ENCODE measurements at regions not wholly inside any gene's neighbourhood (a gene's known extent, or its start where the extent isn't known, plus 50 kb on each side); places are given as distances from the start of the nearest gene placed in this dataset.

DNA sequence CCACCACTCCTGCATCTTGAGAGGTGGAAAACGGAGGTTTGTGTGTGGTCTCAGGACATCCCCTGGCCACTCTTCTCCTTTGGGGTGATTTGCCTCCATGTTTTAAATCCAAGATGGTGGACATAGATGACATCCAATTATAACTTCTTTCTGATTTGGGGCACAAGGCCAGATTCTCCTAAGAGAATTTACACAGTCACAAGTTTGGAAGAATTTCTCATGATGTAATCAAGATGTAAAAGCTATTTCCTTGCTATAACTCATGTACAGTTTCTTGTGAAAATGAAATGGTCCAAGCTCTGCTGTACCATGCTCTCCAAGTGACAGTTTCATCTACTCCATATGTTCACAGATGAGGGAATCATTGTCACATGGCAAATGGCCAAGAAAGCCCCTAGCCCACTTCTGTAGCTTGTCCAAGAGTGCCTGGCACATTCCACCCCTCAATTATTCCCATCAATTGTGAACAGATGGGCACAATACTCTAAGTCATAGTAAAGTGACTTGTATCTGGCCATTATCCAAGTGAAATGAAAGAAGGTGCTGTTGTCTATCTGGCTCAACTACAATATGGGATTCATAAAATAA is 134.6 kb upstream of the ROPN1 start:
- Histone ChIP-seq H3K4me3 (no peak overlapping the region), H3K36me3 (no peaks in the 10 kb centered on the region), H3K27ac (no peak overlapping the region), H3K4me1 (ENCODE audit: insufficient read depth) (peaks cover 1% of the 10 kb centered on the region), H3K27me3 (no peaks in the 10 kb centered on the region), H3K9me3 (no peaks in the 10 kb centered on the region)
- DNase-seq, result no peak
- intact Hi-C loops (cut with DNase I), result no loop called here
- TF ChIP-seq EP300 (IDR thresholded peaks at IDR 0.05) (no peak), POLR2A (IDR thresholded peaks at IDR 0.05) (no peak), CTCF (IDR thresholded peaks at IDR 0.05) (no peak)
- WGBS, 3 donors, result 97 to 98% (median 97%) methylated on average over 1 of the region's 1 CpG

- TF ChIP-seq CTCF (IDR thresholded peaks at IDR 0.05), result no peak
- no peak for TF ChIP-seq POLR2A (IDR thresholded peaks at IDR 0.05)
- no peak for TF ChIP-seq EP300 (IDR thresholded peaks at IDR 0.05)
- Histone ChIP-seq H3K4me1 (ENCODE audit: insufficient read depth) (peaks cover 10% of the 10 kb centered on the region), H3K27ac (no peak overlapping the region), H3K9me3 (no peaks in the 10 kb centered on the region), H3K36me3 (no peaks in the 10 kb centered on the region), H3K27me3 (no peaks in the 10 kb centered on the region), H3K4me3 (no peak overlapping the region)
- intact Hi-C loops (cut with DNase I), result no loop called here
- no peak for DNase-seq
Observed at GRCh38 chr3:124131158-124131557, 139.2 kb upstream of the ROPN1 start.

DNA sequence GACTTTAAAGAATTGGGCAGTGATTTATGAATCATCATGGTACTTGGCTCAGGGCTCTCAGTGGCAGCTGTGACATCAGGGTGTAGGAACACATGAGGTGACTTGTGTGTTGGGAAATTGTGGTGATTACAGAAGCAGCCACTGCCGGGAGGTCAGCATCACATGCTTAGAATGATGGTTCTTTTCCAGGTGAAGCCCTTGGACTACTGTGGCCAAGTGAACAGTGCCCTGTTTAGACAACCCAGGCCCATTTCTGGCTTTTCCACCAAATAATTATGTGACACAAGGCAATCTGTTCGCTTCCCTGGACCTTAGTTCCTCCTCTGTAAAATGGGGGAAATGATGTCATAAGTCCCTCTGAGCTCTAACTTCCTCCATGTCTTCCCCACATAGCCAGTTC is 139.7 kb upstream of the ROPN1 start:
- no peaks in the 10 kb centered on the region for H3K9me3 ChIP-seq
- WGBS, 3 donors, result 81 to 89% (median 87%) methylated on average over 2 of the region's 2 CpGs
- H3K27ac ChIP-seq, result no peak overlapping the region
- intact Hi-C loops (cut with DNase I), result no loop called here
- H3K4me3 ChIP-seq, result no peak overlapping the region
- H3K27me3 ChIP-seq, result no peaks in the 10 kb centered on the region
- peaks cover 10% of the 10 kb centered on the region for H3K4me1 ChIP-seq (ENCODE audit: insufficient read depth)
- H3K36me3 ChIP-seq, result no peaks in the 10 kb centered on the region
- no peak for DNase-seq
- TF ChIP-seq EP300 (IDR thresholded peaks at IDR 0.05) (no peak), CTCF (IDR thresholded peaks at IDR 0.05) (no peak)

GRCh38 chr3:124132813-124133212 is 140.9 kb upstream of the ROPN1 start:
- TF ChIP-seq EP300 (IDR thresholded peaks at IDR 0.05) (no peak), CTCF (IDR thresholded peaks at IDR 0.05) (no peak), POLR2A (IDR thresholded peaks at IDR 0.05) (no peak)
- DNase-seq, result no peak
- intact Hi-C loops (cut with DNase I), result no loop called here
- Histone ChIP-seq H3K27me3 (no peaks in the 10 kb centered on the region), H3K27ac (no peak overlapping the region), H3K4me1 (ENCODE audit: insufficient read depth) (peaks cover 10% of the 10 kb centered on the region), H3K9me3 (no peaks in the 10 kb centered on the region), H3K36me3 (no peaks in the 10 kb centered on the region), H3K4me3 (no peak overlapping the region)
- 8 to 19% (median 10%) methylated on average over 2 of the region's 2 CpGs for WGBS, 3 donors
